CD4-positive, alpha-beta T cell treated with Interleukin-12 subunit alpha and Interleukin-12 subunit beta, for 1 hour (primary cell): ENCODE measurements at regions not wholly inside any gene's neighbourhood (a gene's known extent, or its start where the extent isn't known, plus 50 kb on each side); places are given as distances from the start of the nearest gene placed in this dataset.

Source experiments
- DNase-seq: peaks from one replicate; pipeline ENCODE4 v3.0.0-alpha.2; 2020

- DNase-seq: no peak
These were observed 244.4 kb upstream of the KBTBD8 start for GRCh38 chr3:66753670-66754069.

- no peak for DNase-seq
These were observed 243.5 kb upstream of the KBTBD8 start for GRCh38 chr3:66754613-66755012.

DNA sequence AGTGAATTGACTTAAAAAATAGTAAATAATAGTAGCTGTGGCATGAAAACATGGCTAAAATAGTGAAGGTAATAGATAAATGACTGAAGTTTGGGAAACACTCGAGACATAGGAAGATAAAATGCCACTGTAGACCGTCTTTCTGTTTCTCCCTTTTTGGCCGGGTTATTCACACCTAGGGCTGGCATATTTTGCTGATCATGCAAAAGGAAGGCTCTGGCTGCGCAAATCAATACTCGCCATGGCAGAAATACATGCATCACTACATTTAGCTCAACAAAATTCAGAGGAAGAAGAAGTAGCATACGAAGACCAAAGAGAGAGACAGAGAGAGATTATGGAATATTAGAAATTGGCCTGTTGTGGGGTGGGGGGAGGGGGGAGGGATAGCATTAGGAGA is 242.2 kb upstream of the KBTBD8 start:
- DNase-seq: no peak

- DNase-seq: no peak
These were observed 241.6 kb upstream of the KBTBD8 start for GRCh38 chr3:66756468-66757036.

- DNase-seq: no peak
These were observed 236.9 kb upstream of the KBTBD8 start for GRCh38 chr3:66761093-66761780.

- DNase-seq: no peak
These were observed 235.0 kb upstream of the KBTBD8 start for GRCh38 chr3:66762916-66763693.

DNA sequence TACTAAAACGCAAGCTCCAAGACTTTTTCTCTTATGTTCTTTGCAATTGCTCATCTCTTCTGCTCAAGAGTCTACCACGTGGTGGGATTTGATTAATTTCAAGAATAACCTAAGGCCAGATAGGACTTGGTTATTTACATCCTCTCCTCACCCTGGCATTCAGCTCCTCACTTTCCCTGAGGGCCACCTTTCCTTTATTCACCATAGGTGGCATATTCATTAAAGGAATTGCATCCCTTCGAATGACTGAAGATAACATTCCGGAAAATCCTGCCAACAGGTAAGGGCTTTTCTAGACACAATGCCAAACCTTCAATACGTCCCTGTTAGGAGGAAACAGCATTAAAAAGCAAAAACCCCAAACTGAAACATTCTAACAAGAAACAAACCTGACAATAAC is 220.0 kb upstream of the KBTBD8 start:
- no peak for DNase-seq

DNA sequence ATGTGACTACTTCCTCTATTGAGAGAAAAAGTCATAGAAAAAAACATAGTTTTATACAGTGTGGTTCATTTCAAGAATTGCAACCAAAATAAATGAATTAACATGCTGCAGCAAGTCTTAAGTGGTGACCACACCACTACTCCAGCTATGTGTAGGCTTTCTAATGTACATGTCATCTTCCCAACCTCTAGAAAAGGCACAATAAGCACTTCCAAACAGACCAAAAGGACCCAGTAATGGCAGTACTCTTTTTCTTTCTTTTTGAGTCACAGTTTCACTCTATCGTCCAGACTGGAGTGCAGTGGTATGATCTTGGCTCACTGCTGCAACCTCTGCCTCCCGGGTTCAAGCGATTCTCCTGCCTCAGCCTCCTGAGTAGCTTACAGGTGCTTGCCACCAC is 219.3 kb upstream of the KBTBD8 start:
- DNase-seq: no peak

DNA sequence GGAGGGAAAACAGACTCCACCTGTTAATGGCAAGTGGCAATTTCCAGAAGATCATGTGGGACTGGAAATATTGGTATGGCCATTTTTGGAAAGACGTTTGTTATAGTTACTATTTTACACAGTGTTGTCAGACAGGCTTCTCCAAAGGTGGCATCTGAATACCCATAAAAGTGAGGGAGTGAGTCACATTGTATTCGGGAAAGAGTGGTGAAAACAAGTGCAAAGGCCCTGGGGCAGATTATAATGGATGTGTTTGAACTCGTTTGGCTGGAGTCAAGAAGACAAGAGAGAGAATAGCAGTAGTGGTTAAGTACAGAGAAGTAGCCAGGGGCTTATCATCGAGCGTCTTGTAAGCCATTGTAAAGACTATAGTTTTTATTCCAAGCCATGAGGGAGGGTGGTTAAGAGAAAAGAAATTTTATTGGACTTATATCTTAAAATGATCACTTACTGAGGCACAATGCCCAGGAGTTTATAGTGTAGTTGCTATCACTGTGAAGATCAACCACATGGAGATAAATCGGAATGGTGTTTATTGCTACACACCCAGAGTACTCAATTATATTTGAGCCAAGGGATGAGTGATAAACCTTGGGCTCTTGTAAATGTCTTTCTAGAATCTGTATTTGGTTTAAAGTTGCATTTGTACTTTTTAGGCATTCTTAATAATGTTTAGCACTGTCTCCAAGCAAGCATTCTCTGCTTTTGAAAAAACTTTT is 212.8 kb upstream of the KBTBD8 start:
- no peak for DNase-seq

GRCh38 chr3:66789580-66790237 is 208.4 kb upstream of the KBTBD8 start:
- no peak for DNase-seq

DNA sequence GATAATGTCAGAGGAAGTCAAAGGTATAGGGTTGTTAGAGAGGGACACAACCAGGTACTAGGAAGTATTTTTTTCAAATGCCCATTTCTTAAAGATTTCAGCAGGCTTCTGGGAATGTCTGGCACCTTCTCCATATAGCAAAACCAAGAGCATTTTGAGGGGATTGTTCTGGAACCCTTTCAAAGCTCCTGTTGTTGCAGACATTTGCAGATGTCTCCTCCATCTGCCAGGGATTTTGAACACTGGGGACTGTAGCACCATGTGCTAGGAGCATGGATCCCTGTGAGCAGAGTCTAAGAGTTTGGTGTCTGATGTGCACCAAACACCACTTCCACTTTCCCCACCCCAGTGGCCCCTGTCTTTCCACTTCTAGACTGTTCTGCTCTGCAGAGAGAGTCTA is 206.0 kb upstream of the KBTBD8 start:
- DNase-seq: no peak

DNA sequence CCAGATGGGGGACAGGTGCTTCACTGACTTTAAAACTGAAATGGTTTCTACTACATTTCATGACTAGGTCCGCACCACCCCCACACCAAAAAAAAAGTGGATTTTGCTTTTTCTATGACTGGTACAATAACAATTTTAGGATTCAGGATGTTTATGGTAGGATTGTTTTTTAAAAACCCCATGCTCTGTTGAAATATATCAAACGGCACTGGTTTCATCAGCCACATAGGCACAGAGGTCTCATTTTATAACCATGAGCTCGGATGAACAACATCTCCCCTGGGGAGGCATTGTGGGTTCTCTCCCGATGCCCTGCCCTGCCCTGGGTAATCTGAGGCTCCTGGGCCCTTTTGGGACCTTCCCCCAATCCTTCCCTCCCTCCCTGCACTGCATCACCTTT is 202.7 kb upstream of the KBTBD8 start:
- DNase-seq: no peak

DNA sequence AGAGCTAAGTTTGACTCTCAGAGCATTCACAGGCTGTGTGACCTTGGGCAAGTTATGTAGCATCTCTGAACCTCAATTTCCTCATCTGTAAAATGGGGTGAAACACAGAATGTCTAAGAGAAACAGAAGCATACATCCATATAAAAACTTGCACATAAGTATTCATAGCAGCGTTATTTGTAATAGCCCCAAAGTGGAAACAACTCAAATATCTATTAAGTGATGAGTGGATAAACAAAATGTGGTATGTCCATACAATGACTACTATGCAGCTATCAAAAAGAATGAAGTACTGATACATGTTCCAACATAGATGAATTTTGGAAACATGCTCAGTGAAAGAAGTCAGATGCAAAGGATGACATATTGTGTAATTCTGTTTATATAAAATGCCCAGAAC is 201.8 kb upstream of the KBTBD8 start:
- no peak for DNase-seq

DNA sequence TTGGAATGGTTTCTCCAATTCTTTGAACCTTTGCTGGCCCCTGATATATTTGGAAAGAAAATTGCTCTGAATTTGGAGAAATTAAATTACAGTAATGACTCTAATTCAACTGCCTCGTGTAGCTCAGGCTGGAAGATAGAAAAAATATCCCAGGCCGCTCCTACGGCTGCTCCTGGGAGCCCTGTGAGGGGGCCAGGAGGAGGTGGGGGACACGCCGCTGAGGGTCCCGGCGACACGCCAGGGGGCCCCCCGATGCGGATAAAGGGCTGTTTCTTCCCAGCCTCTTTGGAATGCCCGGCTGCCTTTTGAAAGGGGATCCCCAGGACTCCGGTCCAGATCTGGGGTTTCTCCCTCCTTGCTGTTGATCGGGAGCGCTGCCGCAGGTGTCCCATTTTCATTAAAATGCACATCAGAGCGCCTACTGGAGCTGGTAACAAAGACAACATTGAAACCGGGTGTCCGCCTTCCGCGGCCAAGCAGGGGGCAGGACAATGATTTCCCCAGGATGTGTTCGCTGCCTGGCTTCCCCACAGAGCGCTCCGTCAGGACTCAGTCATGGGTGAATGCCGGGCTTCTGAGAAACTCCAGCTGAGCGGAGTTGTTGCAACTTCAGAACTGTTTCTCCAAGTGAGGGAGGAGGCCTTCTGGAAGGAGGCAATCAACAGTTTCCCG is 200.1 kb upstream of the KBTBD8 start:
- no peak for DNase-seq

GRCh38 chr3:66800941-66801545 is 197.1 kb upstream of the KBTBD8 start:
- DNase-seq: no peak

- no peak for DNase-seq
These were observed 194.9 kb upstream of the KBTBD8 start for GRCh38 chr3:66803206-66803605.

- no peak for DNase-seq
These were observed 194.1 kb upstream of the KBTBD8 start for GRCh38 chr3:66803721-66804695.

- DNase-seq: no peak
These were observed 189.1 kb upstream of the KBTBD8 start for GRCh38 chr3:66808891-66809594.

DNA sequence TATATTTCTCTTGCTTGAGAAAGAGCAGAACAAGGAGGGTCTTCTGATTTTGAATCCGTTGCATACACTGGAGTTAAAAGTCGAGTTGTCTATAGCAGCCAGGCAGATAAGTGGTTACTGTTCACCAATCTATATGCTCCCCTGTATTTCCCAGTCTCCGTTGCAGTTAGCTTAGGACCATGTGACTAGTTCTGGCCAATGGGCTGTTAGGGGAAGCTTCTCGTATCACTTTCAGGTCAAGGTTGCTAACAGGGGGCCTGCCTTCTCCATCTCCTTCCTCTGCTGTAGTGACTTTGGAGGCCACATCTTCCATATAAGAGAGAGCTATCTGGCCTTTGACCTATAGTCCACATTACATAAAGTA is 188.5 kb upstream of the KBTBD8 start:
- no peak for DNase-seq

GRCh38 chr3:66812136-66812535 is 186.0 kb upstream of the KBTBD8 start:
- DNase-seq: no peak
